Astrocyte (in vitro differentiated cells and primary cell): ENCODE measurements at regions not wholly inside any gene's neighbourhood (a gene's known extent, or its start where the extent isn't known, plus 50 kb on each side); places are given as distances from the start of the nearest gene placed in this dataset.

Source experiments
- DNase-seq: peaks from one replicate; pipeline ENCODE4 v3.0.0-alpha.2; 2010; ENCODE audit warnings: low read depth
- FAIRE-seq: peaks from 2 replicates; lab custom pipeline; 2011; peaks lifted over from hg19 to GRCh38; lab: Jason Lieb, UNC
- H2AFZ ChIP-seq: 2 replicates; pipeline ENCODE4 v1.6.0; 2012; ENCODE audit warnings: low read depth, low read length, inconsistent platforms
- H3K27ac ChIP-seq: 2 replicates; pipeline ENCODE4 v1.5.1; 2011; ENCODE audit warnings: low read depth, low read length, inconsistent platforms
- H3K27me3 ChIP-seq: 2 replicates; pipeline ENCODE4 v1.6.0; 2011; ENCODE audit warnings: low read length, inconsistent platforms; ENCODE audit not compliant: insufficient read depth
- H3K36me3 ChIP-seq: 2 replicates; pipeline ENCODE4 v1.5.1; 2011; ENCODE audit warnings: low read length, inconsistent platforms; ENCODE audit not compliant: insufficient read depth
- H3K4me1 ChIP-seq: 2 replicates; pipeline ENCODE4 v1.5.1; 2011; ENCODE audit warnings: low read length, inconsistent platforms; ENCODE audit not compliant: insufficient read depth
- H3K4me2 ChIP-seq: 2 replicates; pipeline ENCODE4 v1.6.0; 2012; ENCODE audit warnings: low read length, inconsistent platforms
- H3K4me3 ChIP-seq: 2 replicates; pipeline ENCODE4 v1.5.1; 2011; ENCODE audit warnings: low read depth, mild to moderate bottlenecking, low read length, inconsistent platforms; ENCODE audit not compliant: insufficient read depth
- H3K79me2 ChIP-seq: 2 replicates; pipeline ENCODE4 v1.6.0; 2012; ENCODE audit warnings: mild to moderate bottlenecking, low read length, inconsistent platforms; ENCODE audit not compliant: insufficient read depth
- H3K9ac ChIP-seq: 2 replicates; pipeline ENCODE4 v1.6.0; 2012; ENCODE audit warnings: mild to moderate bottlenecking, low read length, inconsistent platforms
- H3K9me3 ChIP-seq: 2 replicates; pipeline ENCODE4 v1.5.1; 2012; ENCODE audit warnings: low read depth, mild to moderate bottlenecking, low read length, inconsistent platforms; ENCODE audit not compliant: insufficient read depth
- H4K20me1 ChIP-seq: 2 replicates; pipeline ENCODE4 v1.6.0; 2012; ENCODE audit warnings: low read length, inconsistent platforms; ENCODE audit not compliant: insufficient read depth
- H3K27ac Mint-ChIP-seq: one replicate; pipeline ENCODE4 v1.8.0; 2021; ENCODE audit warnings: mild to moderate bottlenecking, mixed read lengths; ENCODE audit not compliant: unreplicated experiment
- H3K27me3 Mint-ChIP-seq: one replicate; pipeline ENCODE4 v1.8.0; 2021; ENCODE audit warnings: low read depth, mixed read lengths; ENCODE audit not compliant: unreplicated experiment
- H3K36me3 Mint-ChIP-seq: one replicate; pipeline ENCODE4 v1.8.0; 2021; ENCODE audit warnings: low read depth, mixed read lengths; ENCODE audit not compliant: unreplicated experiment
- H3K4me1 Mint-ChIP-seq: one replicate; pipeline ENCODE4 v1.8.0; 2021; ENCODE audit warnings: low read depth, mixed read lengths; ENCODE audit not compliant: unreplicated experiment
- H3K4me3 Mint-ChIP-seq: one replicate; pipeline ENCODE4 v1.8.0; 2021; ENCODE audit warnings: mild to moderate bottlenecking, moderate library complexity, mixed read lengths; ENCODE audit not compliant: unreplicated experiment
- H3K9me3 Mint-ChIP-seq: one replicate; pipeline ENCODE4 v1.8.0; 2021; ENCODE audit warnings: mild to moderate bottlenecking, mixed read lengths; ENCODE audit not compliant: unreplicated experiment
- EZH2 ChIP-seq: IDR thresholded peaks from 2 replicates; pipeline ENCODE4 v1.6.1; 2012; ENCODE audit warnings: mild to moderate bottlenecking, low read length, inconsistent platforms; ENCODE audit not compliant: insufficient read depth
- TF ChIP-seq, protein P1 (sequence below): IDR thresholded peaks from 2 replicates; pipeline ENCODE4 v1.5.1; 2011; ENCODE audit warnings: low read depth, mild to moderate bottlenecking, inconsistent platforms, low read length, moderate library complexity; ENCODE audit not compliant: insufficient read depth

DNA sequence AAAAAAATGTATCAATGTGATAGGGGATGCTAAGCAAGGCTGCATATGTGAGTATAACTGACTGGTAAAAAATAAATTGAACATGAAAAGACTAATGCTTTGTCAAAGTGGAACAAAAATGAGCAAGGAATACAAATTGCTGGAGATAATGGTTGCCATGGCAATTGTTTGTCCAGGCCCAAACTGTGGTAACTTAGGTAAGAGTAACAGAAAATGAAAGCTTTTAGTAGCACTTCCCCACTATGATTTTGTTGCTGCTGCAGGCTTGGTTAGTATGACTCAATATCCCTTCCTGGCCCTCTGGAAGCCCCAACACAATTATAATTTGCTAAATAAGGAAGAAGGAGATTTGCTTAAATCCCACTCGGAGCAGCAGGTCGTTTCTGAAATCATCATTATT is 577.1 kb downstream of the DOK5 start:
- no peak overlapping the region for H3K27ac ChIP-seq
- DNase-seq = peak; percentile 8
- H3K9me3 ChIP-seq = no peaks in the 10 kb centered on the region
- no peak overlapping the region for H3K4me3 Mint-ChIP-seq
- H4K20me1 ChIP-seq = no peaks in the 10 kb centered on the region
- peaks cover 4% of the 10 kb centered on the region for H3K9me3 Mint-ChIP-seq
- H2AFZ ChIP-seq = no peak overlapping the region
- no peak overlapping the region for H3K4me2 ChIP-seq
- no peaks in the 10 kb centered on the region for H3K4me1 Mint-ChIP-seq
- no peaks in the 10 kb centered on the region for H3K27me3 Mint-ChIP-seq
- H3K27ac Mint-ChIP-seq = no peak overlapping the region
- no peaks in the 10 kb centered on the region for H3K36me3 ChIP-seq
- TF ChIP-seq EZH2 = no peak
- TF ChIP-seq, protein P1, sequence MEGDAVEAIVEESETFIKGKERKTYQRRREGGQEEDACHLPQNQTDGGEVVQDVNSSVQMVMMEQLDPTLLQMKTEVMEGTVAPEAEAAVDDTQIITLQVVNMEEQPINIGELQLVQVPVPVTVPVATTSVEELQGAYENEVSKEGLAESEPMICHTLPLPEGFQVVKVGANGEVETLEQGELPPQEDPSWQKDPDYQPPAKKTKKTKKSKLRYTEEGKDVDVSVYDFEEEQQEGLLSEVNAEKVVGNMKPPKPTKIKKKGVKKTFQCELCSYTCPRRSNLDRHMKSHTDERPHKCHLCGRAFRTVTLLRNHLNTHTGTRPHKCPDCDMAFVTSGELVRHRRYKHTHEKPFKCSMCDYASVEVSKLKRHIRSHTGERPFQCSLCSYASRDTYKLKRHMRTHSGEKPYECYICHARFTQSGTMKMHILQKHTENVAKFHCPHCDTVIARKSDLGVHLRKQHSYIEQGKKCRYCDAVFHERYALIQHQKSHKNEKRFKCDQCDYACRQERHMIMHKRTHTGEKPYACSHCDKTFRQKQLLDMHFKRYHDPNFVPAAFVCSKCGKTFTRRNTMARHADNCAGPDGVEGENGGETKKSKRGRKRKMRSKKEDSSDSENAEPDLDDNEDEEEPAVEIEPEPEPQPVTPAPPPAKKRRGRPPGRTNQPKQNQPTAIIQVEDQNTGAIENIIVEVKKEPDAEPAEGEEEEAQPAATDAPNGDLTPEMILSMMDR = no peak
- H3K36me3 Mint-ChIP-seq = no peaks in the 10 kb centered on the region
- H3K4me3 ChIP-seq = no peak overlapping the region
- no peaks in the 10 kb centered on the region for H3K27me3 ChIP-seq
- H3K9ac ChIP-seq = no peak overlapping the region
- no peaks in the 10 kb centered on the region for H3K79me2 ChIP-seq
- no peaks in the 10 kb centered on the region for H3K4me1 ChIP-seq
- no peak for FAIRE-seq

DNA sequence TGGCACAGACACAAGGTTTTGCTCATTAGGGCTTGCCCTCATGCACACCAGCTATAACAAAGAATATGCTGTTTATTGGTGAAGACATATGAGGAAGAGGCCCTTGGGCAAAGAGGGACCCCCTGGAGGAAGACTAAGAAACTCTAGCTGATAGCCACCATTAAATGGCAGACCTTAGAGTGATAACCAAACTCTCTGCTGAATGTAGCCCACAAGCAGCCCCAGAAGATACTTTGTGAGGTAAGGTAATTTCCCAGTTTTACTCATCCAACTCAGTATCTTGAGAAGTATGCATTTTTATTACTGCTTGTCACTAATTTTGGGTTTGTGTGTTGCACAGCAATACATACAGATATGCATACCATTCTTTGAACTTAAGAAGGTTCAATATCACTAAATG is 563.3 kb downstream of the DOK5 start:
- H3K79me2 ChIP-seq = no peaks in the 10 kb centered on the region

DNA sequence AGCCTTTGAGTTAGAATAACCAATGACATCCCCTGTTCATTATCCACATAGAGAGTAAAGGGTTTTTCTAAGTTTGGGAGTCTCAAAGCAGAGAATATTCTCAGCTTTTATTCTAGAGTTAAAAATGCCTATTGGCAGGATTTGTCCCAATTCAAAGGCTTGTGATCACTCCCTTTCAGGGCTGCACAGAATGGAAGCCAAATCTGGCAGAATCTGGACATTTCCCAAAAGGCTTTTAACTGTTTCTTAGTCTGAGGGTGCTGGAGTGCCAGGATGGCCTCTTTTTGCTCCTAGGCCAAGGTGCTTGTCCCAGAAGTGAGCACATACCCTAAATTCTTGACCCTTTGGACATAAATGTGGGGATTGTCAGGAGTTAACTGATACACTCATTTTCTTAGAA is 556.6 kb downstream of the DOK5 start:
- no peaks in the 10 kb centered on the region for H3K79me2 ChIP-seq
- H3K9ac ChIP-seq = no peak overlapping the region
- peaks cover 5% of the 10 kb centered on the region for H3K9me3 Mint-ChIP-seq
- H3K27ac Mint-ChIP-seq = no peak overlapping the region
- H3K27me3 ChIP-seq = no peaks in the 10 kb centered on the region
- H3K9me3 ChIP-seq = no peaks in the 10 kb centered on the region
- no peaks in the 10 kb centered on the region for H4K20me1 ChIP-seq
- TF ChIP-seq, protein P1 = no peak
- no peak for TF ChIP-seq EZH2
- H3K27me3 Mint-ChIP-seq = no peaks in the 10 kb centered on the region
- no peaks in the 10 kb centered on the region for H3K36me3 ChIP-seq
- no peak overlapping the region for H3K4me3 ChIP-seq
- DNase-seq (no peak), FAIRE-seq (no peak)
- no peak overlapping the region for H3K4me2 ChIP-seq
- H3K4me3 Mint-ChIP-seq = no peak overlapping the region
- H3K36me3 Mint-ChIP-seq = no peaks in the 10 kb centered on the region
- H3K27ac ChIP-seq = no peak overlapping the region
- H3K4me1 ChIP-seq = no peaks in the 10 kb centered on the region
- no peak overlapping the region for H2AFZ ChIP-seq
- no peaks in the 10 kb centered on the region for H3K4me1 Mint-ChIP-seq

More for the DNA sequence above, 563.3 kb downstream of the DOK5 start:
- H3K9me3 Mint-ChIP-seq = peaks cover 4% of the 10 kb centered on the region
- H3K27ac Mint-ChIP-seq = no peak overlapping the region
- no peak overlapping the region for H2AFZ ChIP-seq
- no peaks in the 10 kb centered on the region for H3K36me3 ChIP-seq
- H3K36me3 Mint-ChIP-seq = no peaks in the 10 kb centered on the region
- H3K4me2 ChIP-seq = no peak overlapping the region
- H3K4me1 ChIP-seq = no peaks in the 10 kb centered on the region
- H3K4me3 Mint-ChIP-seq = no peak overlapping the region
- H4K20me1 ChIP-seq = no peaks in the 10 kb centered on the region
- H3K4me1 Mint-ChIP-seq = no peaks in the 10 kb centered on the region
- H3K4me3 ChIP-seq = no peak overlapping the region
- no peak overlapping the region for H3K27ac ChIP-seq
- no peaks in the 10 kb centered on the region for H3K27me3 Mint-ChIP-seq
- no peaks in the 10 kb centered on the region for H3K27me3 ChIP-seq
- no peak overlapping the region for H3K9ac ChIP-seq
- DNase-seq = no peak
- FAIRE-seq = no peak
- no peaks in the 10 kb centered on the region for H3K9me3 ChIP-seq
- TF ChIP-seq, protein P1 = no peak
- TF ChIP-seq EZH2 = no peak
